ENCODE measurements at regions not wholly inside any gene's neighbourhood (a gene's known extent, or its start where the extent isn't known, plus 50 kb on each side); places are given as distances from the start of the nearest gene placed in this dataset.

DNA sequence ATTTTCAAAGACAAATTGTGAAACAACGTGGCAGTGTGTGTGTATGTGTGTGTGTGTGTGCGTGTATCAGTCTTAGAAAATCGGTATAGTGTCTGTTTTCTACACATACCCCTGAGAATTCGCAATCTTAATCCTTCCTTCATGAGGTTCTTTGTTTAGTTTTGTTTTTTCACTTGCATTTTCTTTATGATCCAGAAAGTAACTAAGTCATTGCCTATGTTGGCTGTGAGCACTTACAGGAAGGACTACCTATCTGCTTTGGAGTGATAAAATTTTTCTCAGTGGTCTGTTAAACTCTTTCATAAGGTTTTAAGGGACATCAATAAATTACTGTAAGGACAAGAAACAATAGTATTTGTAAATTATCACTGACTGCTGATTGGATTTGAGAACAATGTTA, 1587.1 kb downstream of the PCDH9 start:
- DNase-seq (ENCODE audit: low spot score), result no peak
- ATAC-seq (ENCODE audit: low FRiP score), result no peak
- TF ChIP-seq CTCF (IDR thresholded peaks at IDR 0.05), result no peak

GRCh38 chr13:65642301-65642700, 1587.8 kb downstream of the PCDH9 start:
- DNase-seq (ENCODE audit: low spot score) (no peak), ATAC-seq (ENCODE audit: low FRiP score) (no peak)
- no peak for TF ChIP-seq CTCF (IDR thresholded peaks at IDR 0.05)

- ATAC-seq (ENCODE audit: low FRiP score), result no peak
- no peak for DNase-seq (ENCODE audit: low spot score)
- no peak for TF ChIP-seq CTCF (IDR thresholded peaks at IDR 0.05)
These were observed 1591.5 kb downstream of the PCDH9 start for GRCh38 chr13:65638572-65639168.

- DNase-seq (ENCODE audit: low spot score) (no peak), ATAC-seq (ENCODE audit: low FRiP score) (no peak)
- TF ChIP-seq CTCF (IDR thresholded peaks at IDR 0.05), result no peak
These were observed 1596.3 kb downstream of the PCDH9 start for GRCh38 chr13:65633806-65634205.

- no peak for TF ChIP-seq CTCF (IDR thresholded peaks at IDR 0.05)
- DNase-seq (ENCODE audit: low spot score), result no peak
- ATAC-seq (ENCODE audit: low FRiP score), result no peak
These were observed 1599.1 kb downstream of the PCDH9 start for GRCh38 chr13:65631078-65631477.

- TF ChIP-seq CTCF (IDR thresholded peaks at IDR 0.05), result no peak
- ATAC-seq (ENCODE audit: low FRiP score), result no peak
These were observed 1600.2 kb downstream of the PCDH9 start for GRCh38 chr13:65629926-65630325.

DNA sequence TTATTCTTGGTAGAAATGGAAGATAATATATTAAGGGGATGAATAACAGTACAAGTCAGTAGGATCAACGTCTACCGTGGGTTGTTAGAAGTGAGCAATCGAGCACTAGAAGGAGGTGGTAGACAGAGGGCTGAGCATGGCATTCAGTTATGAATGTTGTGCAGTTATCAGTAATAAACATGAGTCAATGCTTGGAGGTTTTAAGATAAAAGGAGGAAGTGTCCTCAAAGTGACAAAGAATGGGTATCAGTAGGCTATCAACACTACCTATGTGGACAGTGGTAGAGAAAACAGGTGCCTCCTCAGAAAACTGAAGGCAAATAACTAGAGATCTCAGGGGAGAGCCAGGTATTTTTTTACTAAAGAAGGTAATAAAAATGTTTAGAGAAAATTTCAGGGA, 1607.0 kb downstream of the PCDH9 start:
- DNase-seq (ENCODE audit: low spot score), result no peak
- no peak for TF ChIP-seq CTCF (IDR thresholded peaks at IDR 0.05)
- ATAC-seq (ENCODE audit: low FRiP score), result no peak

More at GRCh38 chr13:65629926-65630325, 1600.2 kb downstream of the PCDH9 start:
- no peak for DNase-seq (ENCODE audit: low spot score)

All from omental fat pad (tissue), 3 donors.